ES-I3 (cell line): ENCODE measurements at regions not wholly inside any gene's neighbourhood (a gene's known extent, or its start where the extent isn't known, plus 50 kb on each side); places are given as distances from the start of the nearest gene placed in this dataset.

ENCODE experiments used
- H3K36me3 ChIP-seq: 2 replicates; pipeline ENCODE4 v1.6.1; 2013; ENCODE audit warnings: mild to moderate bottlenecking, low read length, control low read depth, moderate library complexity; ENCODE audit not compliant: insufficient read depth
- H3K4me1 ChIP-seq: 2 replicates; pipeline ENCODE4 v1.6.1; 2013; ENCODE audit warnings: mild to moderate bottlenecking, control low read depth, low read length; ENCODE audit not compliant: insufficient read depth
- H3K9ac ChIP-seq: 2 replicates; pipeline ENCODE4 v1.6.1; 2013; ENCODE audit warnings: low read depth, mild to moderate bottlenecking, low read length, moderate library complexity
- H3K9me3 ChIP-seq: 2 replicates; pipeline ENCODE4 v1.6.1; 2013; ENCODE audit warnings: mild to moderate bottlenecking, low read length, moderate library complexity; ENCODE audit not compliant: control insufficient read depth, insufficient read depth

GRCh38 chr21:38556390-38556789 lies 58.1 kb upstream of the ERG start:
- no peaks in the 10 kb centered on the region for H3K9me3 ChIP-seq
- H3K9ac ChIP-seq: no peak overlapping the region
- H3K36me3 ChIP-seq: no peaks in the 10 kb centered on the region
- H3K4me1 ChIP-seq: no peaks in the 10 kb centered on the region

GRCh38 chr21:38561205-38561604 lies 62.9 kb upstream of the ERG start:
- H3K9ac ChIP-seq: no peak overlapping the region
- H3K4me1 ChIP-seq: no peaks in the 10 kb centered on the region
- no peaks in the 10 kb centered on the region for H3K36me3 ChIP-seq
- no peaks in the 10 kb centered on the region for H3K9me3 ChIP-seq

GRCh38 chr21:38561613-38562581 lies 63.6 kb upstream of the ERG start:
- Histone ChIP-seq H3K4me1 (no peaks in the 10 kb centered on the region), H3K9ac (no peak overlapping the region), H3K36me3 (no peaks in the 10 kb centered on the region), H3K9me3 (no peaks in the 10 kb centered on the region)

GRCh38 chr21:38567335-38567969 lies 69.2 kb upstream of the ERG start:
- H3K4me1 ChIP-seq: peaks cover 3% of the 10 kb centered on the region; the same call in 1 of the 2 replicates
- no peak overlapping the region for H3K9ac ChIP-seq
- no peaks in the 10 kb centered on the region for H3K9me3 ChIP-seq
- no peaks in the 10 kb centered on the region for H3K36me3 ChIP-seq

- Histone ChIP-seq H3K9ac (no peak overlapping the region), H3K4me1 (peaks cover 3% of the 10 kb centered on the region; the same call in 1 of the 2 replicates)
Measured at GRCh38 chr21:38567970-38568360, 69.7 kb upstream of the ERG start.

GRCh38 chr21:38569733-38570132 lies 71.5 kb upstream of the ERG start:
- Histone ChIP-seq H3K9ac (no peak overlapping the region), H3K4me1 (peaks cover 3% of the 10 kb centered on the region; the same call in 1 of the 2 replicates), H3K36me3 (no peaks in the 10 kb centered on the region), H3K9me3 (no peaks in the 10 kb centered on the region)

More at GRCh38 chr21:38567970-38568360, 69.7 kb upstream of the ERG start:
- Histone ChIP-seq H3K36me3 (no peaks in the 10 kb centered on the region), H3K9me3 (no peaks in the 10 kb centered on the region)

- no peaks in the 10 kb centered on the region for H3K9me3 ChIP-seq
- H3K4me1 ChIP-seq: peaks cover 3% of the 10 kb centered on the region; the same call in 1 of the 2 replicates
- no peaks in the 10 kb centered on the region for H3K36me3 ChIP-seq
- H3K9ac ChIP-seq: no peak overlapping the region
Measured at GRCh38 chr21:38570596-38570995, 72.3 kb upstream of the ERG start.

GRCh38 chr21:38574895-38575575 lies 76.8 kb upstream of the ERG start:
- Histone ChIP-seq H3K9ac (no peak overlapping the region), H3K4me1 (no peaks in the 10 kb centered on the region), H3K9me3 (no peaks in the 10 kb centered on the region), H3K36me3 (no peaks in the 10 kb centered on the region)

- no peak overlapping the region for H3K9ac ChIP-seq
- no peaks in the 10 kb centered on the region for H3K36me3 ChIP-seq
- H3K4me1 ChIP-seq: no peaks in the 10 kb centered on the region
- no peaks in the 10 kb centered on the region for H3K9me3 ChIP-seq
Measured at GRCh38 chr21:38577887-38578286, 79.6 kb upstream of the ERG start.

- Histone ChIP-seq H3K4me1 (no peaks in the 10 kb centered on the region), H3K9ac (no peak overlapping the region), H3K36me3 (no peaks in the 10 kb centered on the region), H3K9me3 (no peaks in the 10 kb centered on the region)
Measured at GRCh38 chr21:38590449-38591217, 92.4 kb upstream of the ERG start.

- Histone ChIP-seq H3K36me3 (no peaks in the 10 kb centered on the region), H3K9ac (no peak overlapping the region), H3K4me1 (0 out of 2 replicates have a peak, but pooled peaks cover 2% of the 10 kb centered on the region), H3K9me3 (no peaks in the 10 kb centered on the region)
Measured at GRCh38 chr21:38591218-38591537, 92.9 kb upstream of the ERG start.

- no peak overlapping the region for H3K9ac ChIP-seq
- H3K36me3 ChIP-seq: no peaks in the 10 kb centered on the region
- H3K4me1 ChIP-seq: peaks cover 9% of the 10 kb centered on the region; the same call in 1 of the 2 replicates
- no peaks in the 10 kb centered on the region for H3K9me3 ChIP-seq
Measured at GRCh38 chr21:38596264-38597042, 98.2 kb upstream of the ERG start.

GRCh38 chr21:38597421-38597820 lies 99.1 kb upstream of the ERG start:
- Histone ChIP-seq H3K4me1 (peaks cover 9% of the 10 kb centered on the region; the same call in 1 of the 2 replicates), H3K9ac (no peak overlapping the region), H3K36me3 (no peaks in the 10 kb centered on the region), H3K9me3 (no peaks in the 10 kb centered on the region)
